K562 (cell line): ENCODE measurements at regions not wholly inside any gene's neighbourhood (a gene's known extent, or its start where the extent isn't known, plus 50 kb on each side); places are given as distances from the start of the nearest gene placed in this dataset.

Experiments used
- CHD2 ChIP-seq: IDR thresholded peaks from 2 replicates; pipeline ENCODE4 v1.6.1; 2011; ENCODE audit warnings: low read depth, low read length
- CTCF ChIP-seq, 3 experiments: IDR thresholded peaks in 2 of 3; conservative IDR thresholded peaks in 1 of 3; 2 replicates each; pipeline ENCODE4 v1.5.1; 2011 to 2012; ENCODE audit warnings: low read length in 3 of 3, mild to moderate bottlenecking in 3 of 3, control low read depth in 2 of 3, improper control_type of control experiment in 1 of 3, inconsistent platforms in 1 of 3, low read depth in 1 of 3, mixed read lengths in 1 of 3, moderate library complexity in 1 of 3; ENCODE audit not compliant: insufficient read depth in 2 of 3
- POLR2A ChIP-seq: fragments of 450-650 bp; conservative IDR thresholded peaks from 2 replicates; pipeline ENCODE4 v1.6.1; 2016
- RCOR1 ChIP-seq, 2 experiments: IDR thresholded peaks; 2 replicates each; pipeline ENCODE4 v1.6.1; 2012; ENCODE audit warnings: low read depth in 2 of 2, low read length in 2 of 2, borderline replicate concordance in 1 of 2, improper control_type of control experiment in 1 of 2
- UBTF ChIP-seq, 2 experiments: IDR thresholded peaks; 2 replicates each; pipeline ENCODE4 v1.6.1; 2012; ENCODE audit warnings: improper control_type of control experiment in 2 of 2, low read depth in 2 of 2, low read length in 2 of 2, borderline replicate concordance in 1 of 2
- YY1 ChIP-seq, 3 experiments: IDR thresholded peaks; 2 replicates each; pipeline ENCODE4 v1.6.1; 2011; ENCODE audit warnings: low read length in 2 of 3, mild to moderate bottlenecking in 2 of 3, moderate library complexity in 2 of 3, borderline replicate concordance in 1 of 3, control low read depth in 1 of 3, low read depth in 1 of 3; ENCODE audit not compliant: insufficient read depth in 3 of 3, insufficient replicate concordance in 2 of 3, control insufficient read depth in 1 of 3, insufficient read length in 1 of 3; ENCODE audit errors: extremely low read depth in 1 of 3
- ZNF785 ChIP-seq: fragments of 250-450 bp; sonication (Bioruptor Pico); IDR thresholded peaks from 2 replicates; pipeline ENCODE4 v1.4.0; 2020; ENCODE audit warnings: mild to moderate bottlenecking

- TF ChIP-seq YY1 (IDR thresholded peaks at IDR 0.05; ENCODE audit: borderline replicate concordance in 1 of 3, control insufficient read depth in 1 of 3, extremely low read depth in 1 of 3, insufficient read depth in 3 of 3, insufficient read length in 1 of 3, insufficient replicate concordance in 2 of 3, low read depth in 1 of 3, low read length in 2 of 3) (no peak), UBTF (IDR thresholded peaks at IDR 0.05; ENCODE audit: borderline replicate concordance in 1 of 2, low read depth in 2 of 2, low read length in 2 of 2) (no peak), ZNF785 (no peak), RCOR1 (IDR thresholded peaks at IDR 0.05; ENCODE audit: borderline replicate concordance in 1 of 2, low read depth in 2 of 2, low read length in 2 of 2) (no peak), CHD2 (no peak), POLR2A (no peak), CTCF (IDR thresholded peaks at IDR 0.05 in 2 of 3, conservative IDR thresholded peaks at IDR 0.05 in 1 of 3; ENCODE audit: insufficient read depth in 2 of 3, low read depth in 1 of 3, low read length in 3 of 3) (no peak)
Observed at GRCh38 chr10:64113375-64113774, 592.2 kb downstream of the REEP3 start.
